ENCODE measurements at regions not wholly inside any gene's neighbourhood (a gene's known extent, or its start where the extent isn't known, plus 50 kb on each side); places are given as distances from the start of the nearest gene placed in this dataset.

DNA sequence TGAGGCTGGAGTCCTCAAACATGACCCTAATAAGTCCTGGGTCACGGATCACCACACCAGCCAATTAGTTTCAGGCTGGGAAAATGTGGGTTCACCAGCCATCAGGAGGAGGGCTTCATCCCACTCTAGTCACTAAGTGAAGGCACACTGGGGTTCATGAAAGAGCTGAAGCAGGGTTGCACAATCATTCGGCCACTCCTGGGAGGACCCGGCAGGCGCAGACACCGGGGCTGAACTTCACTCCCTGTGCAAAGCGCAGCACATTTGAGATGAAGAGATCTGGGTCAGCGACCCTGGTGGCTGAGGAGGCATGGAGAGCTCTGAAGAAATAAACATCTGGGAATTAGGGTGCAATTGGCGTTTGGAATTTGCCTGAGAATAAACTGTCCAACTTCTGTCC is 684.4 kb upstream of the SALL3 start:
- no peaks in the 10 kb centered on the region for H3K9me3 Mint-ChIP-seq (ENCODE audit: low read depth)
- H3K27me3 Mint-ChIP-seq = no peaks in the 10 kb centered on the region
- intact Hi-C loops (cut with DNase I, micrococcal nuclease) = no loop called here
- no peak overlapping the region for H3K27ac Mint-ChIP-seq
- ChIA-PET POLR2A (no interaction called here), CTCF (no interaction called here)
- no peak for DNase-seq
- H3K4me3 Mint-ChIP-seq = no peak overlapping the region
- no peaks in the 10 kb centered on the region for H3K36me3 Mint-ChIP-seq (ENCODE audit: low read depth)
- ATAC-seq = no peak
- H3K4me1 Mint-ChIP-seq = no peaks in the 10 kb centered on the region

DNA sequence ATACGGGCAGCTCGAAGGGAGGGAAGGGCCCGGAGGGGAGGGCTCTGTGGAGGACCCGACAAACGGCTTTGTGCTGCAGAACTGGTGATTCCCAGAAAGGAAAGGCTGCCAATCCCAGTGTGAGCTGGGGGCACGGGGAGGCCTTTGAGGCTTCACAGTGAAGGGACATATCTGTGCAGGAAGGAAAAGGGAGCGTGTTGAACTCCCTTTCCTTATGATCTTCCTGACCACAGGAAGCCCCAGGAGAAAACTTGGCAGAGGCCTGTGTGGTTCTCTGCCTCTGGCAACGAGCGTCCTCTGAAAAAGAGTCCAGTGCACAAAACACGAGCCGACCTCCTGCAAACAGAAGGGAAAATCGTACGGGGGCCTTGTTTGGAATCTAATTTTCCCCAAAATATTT is 683.5 kb upstream of the SALL3 start:
- CTCF ChIA-PET = no interaction called here

DNA sequence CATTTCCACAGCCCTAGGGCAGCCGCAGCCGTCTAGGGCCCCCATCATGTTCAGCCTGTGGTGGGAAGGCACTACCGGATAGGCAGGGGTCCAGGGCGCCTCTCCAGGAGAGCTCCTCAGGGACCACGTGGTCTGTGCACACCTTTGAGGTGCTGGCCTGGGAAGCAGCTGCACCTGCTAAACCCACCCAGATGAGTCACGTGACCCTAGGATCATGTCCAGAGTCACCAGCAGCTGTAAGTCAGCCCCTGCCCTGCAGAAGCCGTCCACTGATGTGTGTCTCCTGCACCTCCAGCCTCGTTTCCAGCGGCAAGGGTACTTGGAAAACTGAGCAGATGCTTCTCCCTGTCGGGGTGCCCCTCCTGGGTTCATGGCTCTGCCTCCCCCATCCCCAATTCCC is 682.6 kb upstream of the SALL3 start:
- intact Hi-C loops (cut with DNase I, micrococcal nuclease) = no loop called here
- no peaks in the 10 kb centered on the region for H3K27me3 Mint-ChIP-seq
- ATAC-seq = no peak
- no peaks in the 10 kb centered on the region for H3K9me3 Mint-ChIP-seq (ENCODE audit: low read depth)
- H3K4me1 Mint-ChIP-seq = no peaks in the 10 kb centered on the region
- no peak overlapping the region for H3K27ac Mint-ChIP-seq
- ChIA-PET CTCF (no interaction called here), POLR2A (no interaction called here)
- no peak for DNase-seq
- no peaks in the 10 kb centered on the region for H3K36me3 Mint-ChIP-seq (ENCODE audit: low read depth)
- H3K4me3 Mint-ChIP-seq = no peak overlapping the region

More for the DNA sequence above, 683.5 kb upstream of the SALL3 start:
- H3K27me3 Mint-ChIP-seq = no peaks in the 10 kb centered on the region
- no peaks in the 10 kb centered on the region for H3K9me3 Mint-ChIP-seq (ENCODE audit: low read depth)
- H3K4me3 Mint-ChIP-seq = no peak overlapping the region
- no peak overlapping the region for H3K27ac Mint-ChIP-seq
- intact Hi-C loops (cut with DNase I, micrococcal nuclease) = no loop called here
- ATAC-seq (no peak), DNase-seq (no peak)
- H3K4me1 Mint-ChIP-seq = no peaks in the 10 kb centered on the region
- H3K36me3 Mint-ChIP-seq (ENCODE audit: low read depth) = no peaks in the 10 kb centered on the region
- POLR2A ChIA-PET = no interaction called here

DNA sequence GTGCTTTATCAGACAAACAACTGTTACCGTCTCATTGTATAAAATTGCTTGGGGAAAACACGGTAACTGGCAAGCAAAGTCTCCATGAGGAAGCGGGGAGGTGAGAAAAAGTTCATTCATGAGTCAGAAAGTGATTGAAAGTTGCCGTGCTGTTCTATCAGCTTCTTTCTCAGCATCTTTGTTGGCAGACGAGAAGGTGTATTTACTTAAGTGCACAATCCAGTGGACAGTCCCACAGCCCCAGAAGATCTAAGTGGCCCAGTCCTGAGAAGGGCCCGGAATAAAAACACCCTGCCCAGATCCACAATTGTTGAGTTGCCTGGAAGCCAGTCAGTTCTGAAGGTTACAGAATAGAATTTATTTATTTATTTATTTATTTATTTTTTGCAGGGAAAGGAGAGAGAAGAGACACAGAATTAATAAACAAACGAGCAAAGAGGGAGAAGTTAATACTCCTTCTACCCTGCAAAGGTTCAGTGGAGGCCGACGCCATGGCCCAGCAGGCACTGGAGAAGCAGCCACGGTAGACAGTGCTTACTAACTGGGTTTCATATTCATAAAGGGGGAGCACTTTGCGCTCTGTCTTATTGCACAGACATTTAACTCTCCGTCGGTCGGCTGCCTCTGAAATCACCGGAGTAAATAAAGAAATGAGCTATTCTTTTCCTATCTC is 676.0 kb upstream of the SALL3 start:
- no peak overlapping the region for H3K4me3 Mint-ChIP-seq
- intact Hi-C loops (cut with DNase I, micrococcal nuclease) = no loop called here
- H3K27me3 Mint-ChIP-seq = peaks cover 2% of the 10 kb centered on the region
- no peak overlapping the region for H3K27ac Mint-ChIP-seq
- POLR2A ChIA-PET = no interaction called here
- no peak for ATAC-seq
- H3K9me3 Mint-ChIP-seq (ENCODE audit: low read depth) = no peaks in the 10 kb centered on the region
- no peaks in the 10 kb centered on the region for H3K4me1 Mint-ChIP-seq
- DNase-seq = no peak
- CTCF ChIA-PET = no interaction called here
- H3K36me3 Mint-ChIP-seq (ENCODE audit: low read depth) = no peaks in the 10 kb centered on the region

DNA sequence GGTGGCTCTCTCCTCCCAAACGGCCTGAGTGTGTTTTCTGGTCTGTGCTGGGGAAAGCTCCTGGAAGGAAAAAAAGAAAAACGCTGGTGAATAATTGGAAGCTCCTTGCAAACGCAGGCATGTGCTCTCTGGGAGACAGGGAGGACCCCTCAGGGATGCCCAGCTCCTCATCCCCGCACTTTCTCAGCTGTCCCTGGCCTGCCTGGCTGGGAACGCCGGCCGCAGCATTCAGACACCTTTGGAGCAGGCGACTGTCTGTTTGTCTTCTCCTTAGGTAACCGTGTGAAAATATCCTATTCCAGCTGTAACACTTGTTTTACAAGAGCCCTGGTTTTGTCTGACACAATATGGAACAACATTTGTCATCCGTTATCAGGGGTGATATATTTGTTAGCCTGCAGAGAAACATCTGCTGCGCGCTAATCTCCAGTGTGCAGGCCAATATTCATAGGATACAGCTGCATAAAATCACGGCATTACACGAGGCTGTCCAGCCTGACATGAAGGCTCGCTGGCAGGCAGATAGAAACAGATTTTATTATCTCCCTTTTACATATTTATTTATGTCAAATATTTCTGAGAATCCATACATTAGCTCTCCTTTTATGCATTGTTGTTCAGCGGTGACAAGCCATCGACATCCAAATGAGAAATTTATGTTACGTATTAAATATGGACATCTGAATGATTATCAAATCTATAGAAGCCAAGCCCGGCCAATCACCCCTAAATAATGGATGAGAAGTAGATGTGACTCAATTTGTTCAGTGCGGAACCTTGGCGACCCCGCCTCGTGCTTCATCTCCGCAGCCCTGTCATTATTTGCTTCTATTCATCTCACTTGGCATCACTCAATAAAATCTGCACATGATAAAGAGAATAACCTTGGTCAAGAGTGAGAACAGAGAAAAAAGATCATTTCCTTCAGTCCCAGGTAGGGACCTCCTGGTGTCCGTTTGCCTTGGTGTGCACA is 675.1 kb upstream of the SALL3 start:
- no peak for ATAC-seq
- Mint-ChIP-seq H3K4me3 (no peak overlapping the region), H3K36me3 (ENCODE audit: low read depth) (no peaks in the 10 kb centered on the region), H3K27me3 (peaks cover 2% of the 10 kb centered on the region), H3K27ac (no peak overlapping the region), H3K9me3 (ENCODE audit: low read depth) (no peaks in the 10 kb centered on the region), H3K4me1 (no peaks in the 10 kb centered on the region)
- ChIA-PET CTCF (no interaction called here), POLR2A (no interaction called here)
- DNase-seq = no peak
- intact Hi-C loops (cut with DNase I, micrococcal nuclease) = no loop called here

DNA sequence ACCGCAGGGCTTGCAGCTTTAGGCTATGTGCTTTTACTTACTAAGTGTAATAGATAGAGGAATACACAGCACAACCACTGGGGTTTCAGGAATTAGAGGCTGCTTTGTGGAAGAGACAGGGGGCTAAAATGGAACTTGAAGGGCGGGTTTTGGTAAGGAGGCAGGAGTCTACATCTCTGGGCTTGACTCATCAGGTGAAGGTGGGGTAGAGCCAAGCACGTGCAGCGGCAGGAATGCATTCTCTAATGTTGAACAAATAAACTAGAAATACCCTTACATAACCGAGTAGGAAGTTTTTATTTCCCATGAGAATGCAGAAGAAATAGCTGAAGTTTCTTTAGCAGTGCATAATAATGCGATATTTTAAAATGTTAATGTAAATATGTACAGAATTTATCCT is 673.8 kb upstream of the SALL3 start:
- Mint-ChIP-seq H3K27ac (no peak overlapping the region), H3K9me3 (ENCODE audit: low read depth) (no peaks in the 10 kb centered on the region), H3K4me3 (no peak overlapping the region), H3K36me3 (ENCODE audit: low read depth) (no peaks in the 10 kb centered on the region), H3K27me3 (peaks cover 2% of the 10 kb centered on the region), H3K4me1 (no peaks in the 10 kb centered on the region)
- no peak for ATAC-seq
- ChIA-PET POLR2A (no interaction called here), CTCF (no interaction called here)
- intact Hi-C loops (cut with DNase I, micrococcal nuclease) = no loop called here
- no peak for DNase-seq

DNA sequence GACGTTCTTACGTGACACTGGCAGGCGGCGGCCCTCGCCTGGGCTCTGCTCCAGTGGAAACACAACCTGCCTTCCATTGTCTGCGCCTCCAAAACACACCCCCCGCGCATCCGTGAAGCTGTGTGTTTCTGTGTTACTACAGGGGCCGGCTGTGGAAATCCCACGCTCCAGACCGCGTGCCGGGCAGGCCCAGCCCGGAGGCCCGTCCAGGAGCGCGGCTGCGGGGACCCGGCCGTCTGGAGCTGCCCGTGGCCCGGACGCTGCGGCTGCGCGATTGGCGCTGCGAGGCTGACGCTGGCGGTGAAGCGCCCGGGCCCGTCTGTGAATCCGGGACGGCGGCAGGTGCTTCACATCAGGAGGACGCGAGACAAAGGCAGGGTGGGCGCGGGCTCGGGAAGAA is 670.3 kb upstream of the SALL3 start:
- POLR2A ChIA-PET = no interaction called here
- Mint-ChIP-seq H3K27ac (no peak overlapping the region), H3K4me1 (no peaks in the 10 kb centered on the region), H3K4me3 (no peak overlapping the region), H3K36me3 (ENCODE audit: low read depth) (no peaks in the 10 kb centered on the region), H3K9me3 (ENCODE audit: low read depth) (no peaks in the 10 kb centered on the region), H3K27me3 (peaks cover 2% of the 10 kb centered on the region)
- ATAC-seq (no peak), DNase-seq (no peak)
- CTCF ChIA-PET = no interaction called here
- intact Hi-C loops (cut with DNase I, micrococcal nuclease) = no loop called here

DNA sequence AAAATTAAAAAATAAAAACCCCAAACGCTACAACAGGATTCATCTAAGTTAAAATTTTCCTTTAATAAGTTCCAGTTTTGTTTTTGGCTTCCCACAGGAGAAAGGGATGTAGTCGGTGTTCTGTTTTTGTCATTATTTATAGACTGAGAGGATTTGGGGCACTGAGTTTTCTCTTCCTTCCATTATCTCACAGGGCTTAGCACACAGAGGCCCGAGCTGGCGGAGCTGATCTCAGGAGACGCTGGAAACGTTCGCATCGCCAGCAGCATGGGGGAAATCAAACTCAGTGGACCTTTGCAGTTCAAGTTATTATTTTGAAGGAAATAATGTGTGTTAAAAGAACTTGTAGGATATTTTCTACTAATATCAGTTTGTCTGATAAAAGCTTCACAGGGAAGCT is 669.7 kb upstream of the SALL3 start:
- no peak overlapping the region for H3K27ac Mint-ChIP-seq
- H3K9me3 Mint-ChIP-seq (ENCODE audit: low read depth) = no peaks in the 10 kb centered on the region
- H3K4me3 Mint-ChIP-seq = no peak overlapping the region
- peaks cover 2% of the 10 kb centered on the region for H3K27me3 Mint-ChIP-seq
- intact Hi-C loops (cut with DNase I, micrococcal nuclease) = no loop called here
- ATAC-seq (no peak), DNase-seq (no peak)
- ChIA-PET POLR2A (no interaction called here), CTCF (no interaction called here)
- H3K36me3 Mint-ChIP-seq (ENCODE audit: low read depth) = no peaks in the 10 kb centered on the region
- H3K4me1 Mint-ChIP-seq = no peaks in the 10 kb centered on the region

DNA sequence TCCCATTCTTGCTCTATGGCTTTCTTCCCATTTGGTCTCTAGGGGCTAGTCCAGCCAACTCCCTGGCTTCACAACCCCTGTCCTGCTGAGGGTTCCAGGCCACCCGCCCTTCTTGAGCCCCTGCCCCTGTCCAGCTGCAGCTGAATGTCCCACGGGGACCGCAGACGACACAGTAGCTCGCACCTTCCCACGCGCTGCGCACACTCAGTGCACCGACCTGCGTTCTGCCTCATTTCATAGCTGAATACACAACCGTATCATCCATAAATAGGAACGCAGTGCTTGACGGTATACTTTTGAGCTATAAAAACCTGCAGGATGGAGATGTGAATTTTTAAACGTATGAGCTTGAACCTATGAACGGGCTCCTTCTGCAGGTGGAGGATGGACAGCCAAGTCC is 660.4 kb upstream of the SALL3 start:
- intact Hi-C loops (cut with DNase I, micrococcal nuclease) = no loop called here
- Mint-ChIP-seq H3K4me1 (no peaks in the 10 kb centered on the region), H3K36me3 (ENCODE audit: low read depth) (no peaks in the 10 kb centered on the region), H3K9me3 (ENCODE audit: low read depth) (no peaks in the 10 kb centered on the region), H3K27ac (no peak overlapping the region), H3K4me3 (no peak overlapping the region), H3K27me3 (no peaks in the 10 kb centered on the region)
- CTCF ChIA-PET = no interaction called here
- no peak for ATAC-seq
- no peak for DNase-seq
- POLR2A ChIA-PET = no interaction called here

DNA sequence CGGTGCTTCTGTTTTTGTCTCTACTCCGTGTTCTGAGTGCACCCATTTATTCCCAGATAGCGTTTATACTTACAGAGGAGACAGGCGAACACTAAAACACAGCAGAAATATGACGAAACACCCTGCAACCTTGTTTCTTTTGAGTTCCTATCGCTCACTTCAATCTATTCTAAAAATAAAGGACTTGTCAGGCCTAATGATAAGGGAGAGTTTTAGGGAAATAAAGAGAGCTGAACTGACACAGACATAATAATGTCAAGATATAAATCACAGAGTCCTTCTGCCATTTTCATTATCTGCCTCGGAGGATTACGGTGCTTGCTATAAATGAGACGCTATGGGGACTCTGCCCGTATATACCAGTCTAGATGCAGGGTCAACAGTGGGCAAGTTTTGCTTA is 659.7 kb upstream of the SALL3 start:
- ATAC-seq (no peak), DNase-seq (no peak)
- no peaks in the 10 kb centered on the region for H3K4me1 Mint-ChIP-seq
- H3K36me3 Mint-ChIP-seq (ENCODE audit: low read depth) = no peaks in the 10 kb centered on the region
- intact Hi-C loops (cut with DNase I, micrococcal nuclease) = no loop called here
- H3K4me3 Mint-ChIP-seq = no peak overlapping the region
- no peak overlapping the region for H3K27ac Mint-ChIP-seq
- POLR2A ChIA-PET = no interaction called here
- H3K27me3 Mint-ChIP-seq = no peaks in the 10 kb centered on the region
- H3K9me3 Mint-ChIP-seq (ENCODE audit: low read depth) = no peaks in the 10 kb centered on the region
- CTCF ChIA-PET = no interaction called here

DNA sequence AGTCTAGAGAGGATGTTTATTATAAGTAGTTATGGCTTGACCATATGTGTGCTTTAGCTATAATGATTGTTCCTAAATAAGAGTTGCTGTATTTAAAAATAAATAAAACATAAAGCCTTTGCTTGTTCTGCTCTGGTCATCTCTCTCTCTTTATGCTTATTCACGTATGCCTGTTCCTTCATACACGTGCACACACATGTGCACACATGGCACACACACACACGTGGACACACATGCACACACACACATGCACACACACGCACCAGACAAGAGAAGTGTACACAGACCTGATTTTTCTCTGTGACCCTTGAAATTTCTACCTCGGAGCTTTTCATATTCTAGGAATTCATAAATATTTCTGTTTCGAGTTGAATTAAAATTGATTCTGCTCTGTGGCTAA is 658.2 kb upstream of the SALL3 start:
- ATAC-seq (no peak), DNase-seq (no peak)
- Mint-ChIP-seq H3K36me3 (ENCODE audit: low read depth) (no peaks in the 10 kb centered on the region), H3K4me3 (no peak overlapping the region), H3K27me3 (no peaks in the 10 kb centered on the region), H3K27ac (no peak overlapping the region), H3K4me1 (no peaks in the 10 kb centered on the region), H3K9me3 (ENCODE audit: low read depth) (no peaks in the 10 kb centered on the region)
- intact Hi-C loops (cut with DNase I, micrococcal nuclease) = no loop called here
- POLR2A ChIA-PET = no interaction called here
- CTCF ChIA-PET = no interaction called here

DNA sequence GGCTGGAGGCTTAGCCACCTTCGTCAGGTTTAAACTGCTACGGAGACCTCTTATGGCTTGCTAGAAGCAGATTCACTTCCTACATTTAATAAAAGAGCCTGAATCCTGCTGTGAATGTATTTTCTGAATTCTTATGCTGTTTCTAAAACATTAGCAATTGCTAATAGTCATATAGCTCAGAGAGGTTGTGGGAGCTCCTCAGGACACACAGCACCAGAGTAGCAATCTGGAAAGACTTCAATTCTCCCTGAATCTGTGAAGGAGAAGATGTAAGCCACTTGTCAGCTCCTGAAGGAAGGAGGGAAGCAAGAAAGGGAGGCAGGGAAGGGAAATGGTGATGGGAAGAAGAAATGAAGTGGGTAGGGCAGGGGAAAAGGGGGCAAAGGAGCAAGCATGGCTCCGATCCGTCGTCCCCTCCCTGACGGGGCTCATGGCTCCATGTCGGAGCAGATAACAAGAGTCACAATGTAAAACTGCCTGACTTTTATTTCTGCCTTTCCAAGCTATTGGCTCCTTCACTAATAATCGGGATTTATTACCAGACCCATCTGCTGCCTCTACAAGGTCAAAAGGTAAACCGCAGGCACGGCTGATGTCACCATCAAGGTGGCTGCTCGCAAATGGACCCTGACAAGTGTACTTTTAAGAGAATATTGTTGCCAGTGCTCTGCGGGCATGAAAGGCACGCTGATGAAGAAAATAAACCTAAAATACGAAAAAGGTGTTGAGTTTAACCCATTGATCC is 656.0 kb upstream of the SALL3 start:
- Mint-ChIP-seq H3K4me3 (no peak overlapping the region), H3K27ac (no peak overlapping the region), H3K36me3 (ENCODE audit: low read depth) (no peaks in the 10 kb centered on the region), H3K4me1 (no peaks in the 10 kb centered on the region), H3K9me3 (ENCODE audit: low read depth) (no peaks in the 10 kb centered on the region), H3K27me3 (no peaks in the 10 kb centered on the region)
- no peak for ATAC-seq
- intact Hi-C loops (cut with DNase I, micrococcal nuclease) = no loop called here
- ChIA-PET CTCF (interaction anchor here (0.6 kb wide), 1 partner anchor 565 kb away, joined by 4 read pairs; no protein-coding TSS in a partner anchor), POLR2A (no interaction called here)
- DNase-seq = no peak
